ENCODE measurements at regions not wholly inside any gene's neighbourhood (a gene's known extent, or its start where the extent isn't known, plus 50 kb on each side); places are given as distances from the start of the nearest gene placed in this dataset.

GRCh38 chr2:16588565-16588964 is 77.1 kb downstream of the CYRIA start:
- POLR2A ChIA-PET: no interaction called here

GRCh38 chr2:16587601-16588000 is 78.0 kb downstream of the CYRIA start:
- H3K27ac ChIP-seq (ENCODE audit: extremely low read depth, low read depth, low read length): no peak overlapping the region
- TF ChIP-seq ZNF121 (tag by site-specific recombination; IDR thresholded peaks at IDR 0.05) (no peak), ZNF629 (tag by site-specific recombination; IDR thresholded peaks at IDR 0.05) (no peak), ZNF664 (tag by site-specific recombination; IDR thresholded peaks at IDR 0.05) (no peak), MEIS1 (CRISPR knock-in tag; IDR thresholded peaks at IDR 0.05; ENCODE audit: borderline replicate concordance) (no peak), ZNF843 (tag by site-specific recombination; IDR thresholded peaks at IDR 0.05) (no peak), SALL2 (tag by site-specific recombination; IDR thresholded peaks at IDR 0.05; ENCODE audit: borderline replicate concordance) (no peak), ZNF280C (tag by site-specific recombination; IDR thresholded peaks at IDR 0.05) (no peak), ZXDB (tag by site-specific recombination; IDR thresholded peaks at IDR 0.05) (no peak), YY1 (tag by site-specific recombination; IDR thresholded peaks at IDR 0.05) (no peak), FEZF1 (tag by site-specific recombination; IDR thresholded peaks at IDR 0.05) (no peak)
- no peaks in the 10 kb centered on the region for H3K36me3 ChIP-seq (ENCODE audit: control insufficient read depth in 2 of 2, insufficient read depth in 1 of 2, low read length in 2 of 2)
- ChIA-PET POLR2A (no interaction called here), CTCF (interaction anchor here (1.7 kb wide), 1 partner anchor 21 kb away, joined by 5 read pairs; no protein-coding TSS in a partner anchor)
- no peak overlapping the region for H3K4me3 ChIP-seq (ENCODE audit: low read depth, low read length)
- H3K4me1 ChIP-seq (ENCODE audit: control insufficient read depth, insufficient read depth, low read length): no peaks in the 10 kb centered on the region
- no peaks in the 10 kb centered on the region for H3K9me3 ChIP-seq (ENCODE audit: control insufficient read depth, insufficient read depth, low read depth, low read length)

More at GRCh38 chr2:16588565-16588964, 77.1 kb downstream of the CYRIA start:
- TF ChIP-seq PRDM1 (tag by site-specific recombination; IDR thresholded peaks at IDR 0.05): no peak
- no peak for TF ChIP-seq REPIN1 (tag by site-specific recombination; IDR thresholded peaks at IDR 0.05; ENCODE audit: low read depth)
- no peak for TF ChIP-seq ZNF791 (tag by site-specific recombination; IDR thresholded peaks at IDR 0.05)
- no peak for TF ChIP-seq ZSCAN18 (tag by site-specific recombination; IDR thresholded peaks at IDR 0.05)
- no peak for TF ChIP-seq ZNF596 (tag by site-specific recombination; IDR thresholded peaks at IDR 0.05)
- no peak for TF ChIP-seq ZFP41 (tag by site-specific recombination; IDR thresholded peaks at IDR 0.05; ENCODE audit: borderline replicate concordance)
- no peak for TF ChIP-seq ZNF302 (tag by site-specific recombination; IDR thresholded peaks at IDR 0.05; ENCODE audit: low read depth)
- TF ChIP-seq SP7 (tag by site-specific recombination; IDR thresholded peaks at IDR 0.05): no peak
- TF ChIP-seq MYNN (tag by site-specific recombination; IDR thresholded peaks at IDR 0.05; ENCODE audit: borderline replicate concordance): no peak
- TF ChIP-seq BCL11B (tag by site-specific recombination; IDR thresholded peaks at IDR 0.05; ENCODE audit: low read depth): no peak
- TF ChIP-seq ZEB2 (tag by site-specific recombination; IDR thresholded peaks at IDR 0.05): no peak
- no peak for TF ChIP-seq ZNF610 (tag by site-specific recombination; IDR thresholded peaks at IDR 0.05; ENCODE audit: borderline replicate concordance)
- H3K36me3 ChIP-seq (ENCODE audit: control insufficient read depth in 2 of 2, insufficient read depth in 1 of 2, low read length in 2 of 2): no peaks in the 10 kb centered on the region
- H3K4me3 ChIP-seq (ENCODE audit: low read depth, low read length): no peak overlapping the region
- no peaks in the 10 kb centered on the region for H3K4me1 ChIP-seq (ENCODE audit: control insufficient read depth, insufficient read depth, low read length)
- CTCF ChIA-PET: interaction anchor here (0.6 to 1.7 kb wide), 3 partner anchors 16 to 63 kb away, joined by 4 to 5 read pairs (median 5); no protein-coding TSS in a partner anchor
- H3K27ac ChIP-seq (ENCODE audit: extremely low read depth, low read depth, low read length): no peak overlapping the region
- no peaks in the 10 kb centered on the region for H3K9me3 ChIP-seq (ENCODE audit: control insufficient read depth, insufficient read depth, low read depth, low read length)
